ENCODE measurements at regions not wholly inside any gene's neighbourhood (a gene's known extent, or its start where the extent isn't known, plus 50 kb on each side); places are given as distances from the start of the nearest gene placed in this dataset.
"Not testable (repeated sequence)": the region's sequence is repeated elsewhere in the genome, so short reads cannot be mapped to it uniquely, and the experiment has no call there.

GRCh38 chr6:68094070-68094469, 541.0 kb upstream of the ADGRB3 start:
- Mint-ChIP-seq H3K36me3 (ENCODE audit: low read depth) (no peaks in the 10 kb centered on the region), H3K27ac (no peak overlapping the region), H3K27me3 (ENCODE audit: insufficient read depth) (no peaks in the 10 kb centered on the region), H3K4me3 (no peak overlapping the region), H3K9me3 (peaks cover 19% of the 10 kb centered on the region), H3K4me1 (ENCODE audit: low read depth) (no peaks in the 10 kb centered on the region)
- DNase-seq: no peak
- no peak for TF ChIP-seq CTCF (IDR thresholded peaks at IDR 0.05)

- H3K4me3 Mint-ChIP-seq: no peak overlapping the region; the same call in 1 of the 2 replicates
- H3K4me1 Mint-ChIP-seq (ENCODE audit: low read depth): no peaks in the 10 kb centered on the region
- TF ChIP-seq CTCF (IDR thresholded peaks at IDR 0.05): no peak
- no peak overlapping the region; the same call in 1 of the 2 replicates for H3K27ac Mint-ChIP-seq
- peaks cover 10% of the 10 kb centered on the region; the same call in 1 of the 2 replicates for H3K9me3 Mint-ChIP-seq
- H3K36me3 Mint-ChIP-seq (ENCODE audit: low read depth): no peaks in the 10 kb centered on the region
- DNase-seq: no peak
- H3K27me3 Mint-ChIP-seq (ENCODE audit: insufficient read depth): no peaks in the 10 kb centered on the region
Measured at GRCh38 chr6:68087399-68088133, 547.5 kb upstream of the ADGRB3 start.

GRCh38 chr6:68086199-68086598, 548.9 kb upstream of the ADGRB3 start:
- Mint-ChIP-seq H3K36me3 (ENCODE audit: low read depth) (no peaks in the 10 kb centered on the region), H3K27ac (no peak overlapping the region), H3K9me3 (peaks cover 13% of the 10 kb centered on the region), H3K4me1 (ENCODE audit: low read depth) (no peaks in the 10 kb centered on the region), H3K27me3 (ENCODE audit: insufficient read depth) (no peaks in the 10 kb centered on the region), H3K4me3 (no peak overlapping the region)
- no peak for DNase-seq
- no peak for TF ChIP-seq CTCF (IDR thresholded peaks at IDR 0.05)

GRCh38 chr6:68085599-68085998, 549.5 kb upstream of the ADGRB3 start:
- H3K9me3 Mint-ChIP-seq: peaks cover 13% of the 10 kb centered on the region
- DNase-seq; H3K36me3 Mint-ChIP-seq (ENCODE audit: low read depth); H3K4me3 Mint-ChIP-seq; H3K4me1 Mint-ChIP-seq (ENCODE audit: low read depth); H3K27ac Mint-ChIP-seq; H3K27me3 Mint-ChIP-seq (ENCODE audit: insufficient read depth): not testable (repeated sequence)

- no peak overlapping the region for H3K27ac Mint-ChIP-seq
- H3K36me3 Mint-ChIP-seq (ENCODE audit: low read depth): no peaks in the 10 kb centered on the region
- no peaks in the 10 kb centered on the region for H3K4me1 Mint-ChIP-seq (ENCODE audit: low read depth)
- DNase-seq: no peak
- H3K27me3 Mint-ChIP-seq (ENCODE audit: insufficient read depth): no peaks in the 10 kb centered on the region
- no peak for TF ChIP-seq CTCF (IDR thresholded peaks at IDR 0.05)
- H3K4me3 Mint-ChIP-seq: no peak overlapping the region; the same call in 1 of the 2 replicates
- H3K9me3 Mint-ChIP-seq: peaks cover 13% of the 10 kb centered on the region
Measured at GRCh38 chr6:68082086-68082485, 553.0 kb upstream of the ADGRB3 start.

- no peak for TF ChIP-seq CTCF (IDR thresholded peaks at IDR 0.05)
- no peaks in the 10 kb centered on the region for H3K4me1 Mint-ChIP-seq (ENCODE audit: low read depth)
- H3K9me3 Mint-ChIP-seq: peaks cover 12% of the 10 kb centered on the region
- H3K36me3 Mint-ChIP-seq (ENCODE audit: low read depth): no peaks in the 10 kb centered on the region
- no peaks in the 10 kb centered on the region; the same call in 1 of the 2 replicates for H3K27me3 Mint-ChIP-seq (ENCODE audit: insufficient read depth)
- DNase-seq: no peak
- H3K27ac Mint-ChIP-seq: no peak overlapping the region
- no peak overlapping the region for H3K4me3 Mint-ChIP-seq
Measured at GRCh38 chr6:68080074-68080473, 555.0 kb upstream of the ADGRB3 start.
